Esophagus (tissue), 2 donors: ENCODE measurements at regions not wholly inside any gene's neighbourhood (a gene's known extent, or its start where the extent isn't known, plus 50 kb on each side); places are given as distances from the start of the nearest gene placed in this dataset.
"Not testable (repeated sequence)": the region's sequence is repeated elsewhere in the genome, so short reads cannot be mapped to it uniquely, and the experiment has no call there.

Source experiments
- H3K27ac ChIP-seq, 2 donors: one replicate each; pipeline ENCODE4 v1.5.1; 2013; ENCODE audit warnings: low read depth in 2 of 2, mild to moderate bottlenecking in 2 of 2, inconsistent platforms in 1 of 2, low read length in 1 of 2, moderate library complexity in 1 of 2
- H3K27me3 ChIP-seq, 2 donors: one replicate each; pipeline ENCODE4 v1.6.1; 2013; ENCODE audit warnings: low read length in 2 of 2, control low read depth in 1 of 2, mild to moderate bottlenecking in 1 of 2; ENCODE audit not compliant: insufficient read depth in 2 of 2, control insufficient read depth in 1 of 2
- H3K36me3 ChIP-seq, 2 donors: one replicate each; pipeline ENCODE4 v1.6.1; 2013; ENCODE audit warnings: low read length in 1 of 2; ENCODE audit not compliant: control insufficient read depth in 2 of 2, insufficient read depth in 2 of 2
- H3K4me1 ChIP-seq, 2 donors: one replicate each; pipeline ENCODE4 v1.6.1; 2013; ENCODE audit warnings: low read length in 1 of 2; ENCODE audit not compliant: control insufficient read depth in 2 of 2, insufficient read depth in 2 of 2
- H3K4me3 ChIP-seq, 2 donors: one replicate each; pipeline ENCODE4 v1.5.1; 2013; ENCODE audit warnings: low read length in 2 of 2, mild to moderate bottlenecking in 2 of 2, low read depth in 1 of 2, moderate library complexity in 1 of 2
- H3K9me3 ChIP-seq, 2 donors: one replicate each; pipeline ENCODE4 v1.6.1; 2013; ENCODE audit warnings: mild to moderate bottlenecking in 2 of 2, low read depth in 1 of 2, low read length in 1 of 2, moderate library complexity in 1 of 2; ENCODE audit not compliant: control insufficient read depth in 2 of 2, insufficient read depth in 1 of 2
- WGBS, 2 donors: extraction: QIAGEN DNeasy Blood & Tissue Kit; methylation state at CpG; one replicate each; pipeline ENCODE4 v1.1.7; 2013; 5-methylcytosine and 5-hydroxymethylcytosine counted together
- donor health status: healthy with polysubstance abuse.
- donor health status: Bipolar disorder and iron deficiency.

- no peaks in the 10 kb centered on the region for H3K9me3 ChIP-seq
- H3K4me3 ChIP-seq = no peak overlapping the region
- 66 to 76% methylated on average over 4 of the region's 4 CpGs for WGBS, 2 donors
- H3K27ac ChIP-seq = no peak overlapping the region
- H3K36me3 ChIP-seq = no peaks in the 10 kb centered on the region
- no peaks in the 10 kb centered on the region for H3K27me3 ChIP-seq
- H3K4me1 ChIP-seq = peaks cover 0 to 1% of the 10 kb centered on the region in 2 donors
Measured at GRCh38 chr5:57736716-57737115, 254.1 kb upstream of the ACTBL2 start.

- not testable (repeated sequence) for H3K9me3 ChIP-seq, H3K27ac ChIP-seq, H3K27me3 ChIP-seq, H3K4me1 ChIP-seq, H3K4me3 ChIP-seq, H3K36me3 ChIP-seq
- 63 to 71% methylated on average over 7 of the region's 7 CpGs for WGBS, 2 donors
Measured at GRCh38 chr5:57735279-57736153, 252.9 kb upstream of the ACTBL2 start.

DNA sequence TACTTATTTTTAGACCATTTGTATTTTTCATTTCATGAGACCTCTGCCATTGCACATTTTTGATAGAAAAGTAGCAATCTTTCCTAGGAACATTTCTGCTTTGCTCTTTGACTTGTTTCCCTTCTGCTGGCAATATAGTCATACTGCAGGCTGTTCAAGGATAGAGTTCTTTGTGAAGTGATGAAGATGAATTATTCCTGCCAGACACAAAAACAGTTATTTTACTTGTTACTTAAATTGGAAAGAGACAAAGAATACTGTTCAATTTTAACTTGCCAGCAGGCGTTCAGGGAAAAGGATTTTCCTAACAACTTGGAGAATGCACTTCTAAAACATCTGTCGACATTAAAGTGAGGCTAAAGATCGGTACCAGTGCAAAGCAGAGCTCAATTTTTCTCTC lies 251.7 kb upstream of the ACTBL2 start:
- H3K9me3 ChIP-seq = no peaks in the 10 kb centered on the region
- WGBS, 2 donors = 68 to 75% methylated on average over 3 of the region's 3 CpGs
- no peak overlapping the region for H3K27ac ChIP-seq
- no peak overlapping the region for H3K4me3 ChIP-seq
- H3K27me3 ChIP-seq = no peaks in the 10 kb centered on the region
- peaks cover 0 to 1% of the 10 kb centered on the region in 2 donors for H3K4me1 ChIP-seq
- H3K36me3 ChIP-seq = no peaks in the 10 kb centered on the region

GRCh38 chr5:57727591-57727990 lies 245.0 kb upstream of the ACTBL2 start:
- no peaks in the 10 kb centered on the region for H3K36me3 ChIP-seq
- no peak overlapping the region for H3K27ac ChIP-seq
- no peaks in the 10 kb centered on the region for H3K4me1 ChIP-seq
- H3K9me3 ChIP-seq = no peaks in the 10 kb centered on the region
- no peak overlapping the region for H3K4me3 ChIP-seq
- no peaks in the 10 kb centered on the region for H3K27me3 ChIP-seq

- Histone ChIP-seq H3K9me3 (no peaks in the 10 kb centered on the region), H3K4me3 (no peak overlapping the region), H3K27ac (no peak overlapping the region), H3K27me3 (no peaks in the 10 kb centered on the region), H3K36me3 (no peaks in the 10 kb centered on the region), H3K4me1 (no peaks in the 10 kb centered on the region)
- 87 to 88% methylated on average over 7 of the region's 7 CpGs for WGBS, 2 donors
Measured at GRCh38 chr5:57725658-57726504, 243.3 kb upstream of the ACTBL2 start.

DNA sequence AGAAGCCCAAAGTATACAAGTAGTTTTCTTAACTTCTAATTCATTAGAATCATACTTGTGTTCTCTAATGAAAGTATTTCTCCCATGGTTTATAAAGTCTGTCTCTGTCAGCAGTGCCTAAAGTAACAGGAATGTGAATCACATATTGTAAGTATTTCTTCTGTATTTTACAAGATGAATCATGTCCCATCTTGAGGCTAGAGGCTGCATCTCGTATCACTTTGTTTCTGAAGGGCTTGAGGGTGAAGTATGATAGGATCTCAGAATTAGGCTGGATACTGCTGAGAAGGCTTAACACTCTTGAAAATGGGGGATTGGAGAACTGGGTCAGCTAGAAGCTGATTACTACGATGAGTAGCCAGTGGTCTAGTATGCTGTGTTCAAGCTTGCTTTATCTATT lies 242.2 kb upstream of the ACTBL2 start:
- 67 to 80% methylated on average over 2 of the region's 2 CpGs for WGBS, 2 donors
- H3K36me3 ChIP-seq = no peaks in the 10 kb centered on the region
- H3K9me3 ChIP-seq = no peaks in the 10 kb centered on the region
- H3K27me3 ChIP-seq = no peaks in the 10 kb centered on the region
- no peak overlapping the region for H3K27ac ChIP-seq
- no peak overlapping the region for H3K4me3 ChIP-seq
- no peaks in the 10 kb centered on the region for H3K4me1 ChIP-seq

DNA sequence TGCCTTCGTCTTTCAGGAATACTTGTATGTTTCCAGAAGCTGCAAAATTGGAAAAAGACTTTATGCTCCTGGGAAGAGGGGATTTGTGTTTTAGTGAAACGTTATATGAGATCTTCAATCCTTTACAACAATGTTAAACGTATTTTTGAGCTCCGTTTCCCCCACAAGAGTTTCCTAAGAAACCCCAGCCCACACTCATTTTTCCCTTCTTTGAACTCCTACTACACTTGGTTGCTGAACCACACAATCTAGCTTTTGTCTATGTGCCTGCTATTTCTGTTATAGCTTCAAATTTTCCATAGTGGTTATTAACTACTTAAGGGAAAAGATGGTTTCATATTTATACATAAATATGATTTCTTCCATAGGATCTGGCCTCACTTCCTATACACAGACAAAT lies 238.6 kb upstream of the ACTBL2 start:
- Histone ChIP-seq H3K27me3 (no peaks in the 10 kb centered on the region), H3K27ac (no peak overlapping the region), H3K36me3 (no peaks in the 10 kb centered on the region), H3K9me3 (no peaks in the 10 kb centered on the region), H3K4me3 (no peak overlapping the region), H3K4me1 (no peaks in the 10 kb centered on the region)
- WGBS, 2 donors = 75 to 76% methylated on average over 4 of the region's 4 CpGs

- 87 to 88% methylated on average over 4 of the region's 4 CpGs for WGBS, 2 donors
Measured at GRCh38 chr5:57720656-57721055, 238.0 kb upstream of the ACTBL2 start.

DNA sequence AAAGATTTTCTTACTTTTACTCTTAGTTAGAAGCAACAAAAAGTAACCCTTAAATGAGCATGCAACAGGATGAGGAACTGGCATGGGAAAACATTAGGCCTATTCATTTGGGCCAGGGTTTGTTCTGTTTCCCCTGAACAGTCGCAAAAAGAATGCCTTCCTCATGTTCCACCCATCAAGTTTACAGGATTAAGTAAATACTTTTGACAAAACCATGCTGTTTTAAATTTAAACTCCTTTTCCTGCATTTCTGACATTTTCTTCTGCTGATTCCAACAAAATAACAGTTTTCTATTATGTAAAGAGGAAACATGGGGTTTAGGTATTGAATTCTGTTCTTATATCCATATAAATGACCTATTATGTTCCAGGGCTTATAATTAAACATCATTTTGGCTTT lies 236.6 kb upstream of the ACTBL2 start:
- H3K4me1 ChIP-seq = no peaks in the 10 kb centered on the region
- no peak overlapping the region for H3K4me3 ChIP-seq
- no peaks in the 10 kb centered on the region for H3K9me3 ChIP-seq
- no peaks in the 10 kb centered on the region for H3K36me3 ChIP-seq
- no peaks in the 10 kb centered on the region for H3K27me3 ChIP-seq
- WGBS, 2 donors = 57 to 63% methylated on average over 1 of the region's 1 CpG
- H3K27ac ChIP-seq = no peak overlapping the region

More at GRCh38 chr5:57720656-57721055, 238.0 kb upstream of the ACTBL2 start:
- no peaks in the 10 kb centered on the region for H3K4me1 ChIP-seq
- H3K27me3 ChIP-seq = no peaks in the 10 kb centered on the region
- H3K4me3 ChIP-seq = no peak overlapping the region
- no peak overlapping the region for H3K27ac ChIP-seq
- H3K36me3 ChIP-seq = no peaks in the 10 kb centered on the region
- H3K9me3 ChIP-seq = no peaks in the 10 kb centered on the region
